ENCODE measurements at regions not wholly inside any gene's neighbourhood (a gene's known extent, or its start where the extent isn't known, plus 50 kb on each side); places are given as distances from the start of the nearest gene placed in this dataset.

GRCh38 chr15:29600262-29600661 lies 222.0 kb downstream of the TJP1 start:
- TF ChIP-seq CTCF (IDR thresholded peaks at IDR 0.05 in 4 of 5, conservative IDR thresholded peaks at IDR 0.05 in 1 of 5) (no peak), POLR2A (IDR thresholded peaks at IDR 0.05) (no peak)
